ENCODE measurements at regions not wholly inside any gene's neighbourhood (a gene's known extent, or its start where the extent isn't known, plus 50 kb on each side); places are given as distances from the start of the nearest gene placed in this dataset.

GRCh38 chr21:14722841-14723483 is 176.8 kb upstream of the SAMSN1 start:
- TF ChIP-seq YY1 (IDR thresholded peaks at IDR 0.05; ENCODE audit: insufficient read depth, insufficient read length) (no peak), ZNF274 (IDR thresholded peaks at IDR 0.05; ENCODE audit: low read depth, low read length) (no peak)
